Upper lobe of left lung (tissue), 6 donors: ENCODE measurements at regions not wholly inside any gene's neighbourhood (a gene's known extent, or its start where the extent isn't known, plus 50 kb on each side); places are given as distances from the start of the nearest gene placed in this dataset.

Experiments used
- ATAC-seq, 2 donors: fragments of 200-7000 bp; cut with Tn5 transposase; one replicate each; pipeline ENCODE4 v1.9.1; 2022; ENCODE audit warnings: mild to moderate bottlenecking in 2 of 2, moderate library complexity in 2 of 2; ENCODE audit not compliant: low FRiP score in 2 of 2
- DNase-seq, 2 donors: peaks; one replicate each; pipeline ENCODE4 v3.0.0-alpha.2; 2019 to 2020
- H3K27ac ChIP-seq, 4 donors: fragments of 200-600 bp; sonication (generic); one replicate each; pipeline ENCODE4 v1.5.1; 2016 to 2019
- H3K27me3 ChIP-seq, 4 donors: fragments of 200-600 bp; sonication (generic); one replicate each; pipeline ENCODE4 v1.5.1; 2017 to 2019
- H3K36me3 ChIP-seq, 4 donors: fragments of 200-600 bp; sonication (generic); one replicate each; pipeline ENCODE4 v1.5.1; 2016 to 2019
- H3K4me1 ChIP-seq, 4 donors: fragments of 200-600 bp; sonication (generic); one replicate each; pipeline ENCODE4 v1.5.1; 2018 to 2019
- H3K4me3 ChIP-seq, 4 donors: fragments of 200-600 bp; sonication (generic); one replicate each; pipeline ENCODE4 v1.5.1; 2017 to 2019; ENCODE audit warnings: mild to moderate bottlenecking in 2 of 4, moderate library complexity in 1 of 4
- H3K9me3 ChIP-seq, 4 donors: fragments of 200-600 bp; sonication (generic); one replicate each; pipeline ENCODE4 v1.5.1; 2018 to 2019
- CTCF ChIP-seq, 6 experiments: fragments of 450-650 bp in 4 of 6; fragments of 200-600 bp in 2 of 6; sonication (generic) in 2 of 6; IDR thresholded peaks; one replicate each; pipeline ENCODE4 v1.5.1; 2016 to 2019; ENCODE audit warnings: antibody characterized with exemption in 6 of 6
- EP300 ChIP-seq, 4 donors: sonication (generic); formaldehyde crosslinking; IDR thresholded peaks; one replicate each; pipeline ENCODE4 v1.5.1; 2017; ENCODE audit warnings: antibody characterized with exemption in 4 of 4, control low read depth in 2 of 4
- POLR2A ChIP-seq, 4 donors: fragments of 450-650 bp; IDR thresholded peaks; one replicate each; pipeline ENCODE4 v1.5.1; 2016 to 2017; ENCODE audit warnings: antibody characterized with exemption in 4 of 4, mild to moderate bottlenecking in 2 of 4
- POLR2AphosphoS5 ChIP-seq, 2 donors: sonication (generic); formaldehyde crosslinking; IDR thresholded peaks; one replicate each; pipeline ENCODE4 v1.5.1; 2017; ENCODE audit warnings: antibody characterized with exemption in 2 of 2
- WGBS, 2 donors: methylation state at CpG; one replicate each; pipeline ENCODE4 v1.1.5; 2017 to 2018; 5-methylcytosine and 5-hydroxymethylcytosine counted together
- donor health status: DM: no; HTN: no; CAD: no; lungs with moderate emphysema.
- donor health status: DM: no; HTN: yes; CAD: no; lungs with severe emphysema.

GRCh38 chr20:39311851-39312506 is 349.8 kb downstream of the DHX35 start:
- WGBS, 2 donors: 45 to 85% methylated on average over 1 of the region's 1 CpG
- Histone ChIP-seq H3K4me1 (peaks cover 0 to 4% (median 0%) of the 10 kb centered on the region in 4 donors), H3K36me3 (no peaks in the 10 kb centered on the region), H3K9me3 (peaks cover 0 to 5% (median 1%) of the 10 kb centered on the region in 4 donors), H3K27ac (no peak overlapping the region), H3K27me3 (no peaks in the 10 kb centered on the region), H3K4me3 (no peak overlapping the region)
- TF ChIP-seq CTCF (IDR thresholded peaks at IDR 0.05) (no peak), EP300 (IDR thresholded peaks at IDR 0.05) (no peak), POLR2AphosphoS5 (IDR thresholded peaks at IDR 0.05) (no peak), POLR2A (IDR thresholded peaks at IDR 0.05) (no peak)
- peak; percentile 24 to 32 for ATAC-seq
- no peak for DNase-seq

GRCh38 chr20:39310363-39310995 is 348.3 kb downstream of the DHX35 start:
- 54 to 62% methylated on average over 7 to 9 of the region's 9 CpGs for WGBS, 2 donors
- DNase-seq (peak in 1 of 2 donors; percentile 27), ATAC-seq (no peak)
- no peak overlapping the region for H3K27ac ChIP-seq
- H3K36me3 ChIP-seq: no peaks in the 10 kb centered on the region
- peaks cover 0 to 5% (median 1%) of the 10 kb centered on the region in 4 donors for H3K9me3 ChIP-seq
- H3K27me3 ChIP-seq: no peaks in the 10 kb centered on the region
- TF ChIP-seq EP300 (IDR thresholded peaks at IDR 0.05) (no peak), POLR2A (IDR thresholded peaks at IDR 0.05) (no peak), CTCF (IDR thresholded peaks at IDR 0.05) (no peak), POLR2AphosphoS5 (IDR thresholded peaks at IDR 0.05) (peak in 1 of 2 donors; percentile 25)
- peaks cover 0 to 4% (median 0%) of the 10 kb centered on the region in 4 donors for H3K4me1 ChIP-seq
- no peak overlapping the region for H3K4me3 ChIP-seq

- no peak for TF ChIP-seq EP300 (IDR thresholded peaks at IDR 0.05)
- no peak for TF ChIP-seq POLR2AphosphoS5 (IDR thresholded peaks at IDR 0.05)
- TF ChIP-seq CTCF (IDR thresholded peaks at IDR 0.05): no peak
- TF ChIP-seq POLR2A (IDR thresholded peaks at IDR 0.05): no peak
- H3K4me3 ChIP-seq: no peak overlapping the region
- no peaks in the 10 kb centered on the region for H3K36me3 ChIP-seq
- H3K27me3 ChIP-seq: no peaks in the 10 kb centered on the region
- no peak for ATAC-seq
- peaks cover 0 to 5% (median 1%) of the 10 kb centered on the region in 4 donors for H3K9me3 ChIP-seq
- no peak overlapping the region for H3K27ac ChIP-seq
- DNase-seq: no peak
- H3K4me1 ChIP-seq: peaks cover 0 to 4% (median 0%) of the 10 kb centered on the region in 4 donors
These were observed 347.3 kb downstream of the DHX35 start for GRCh38 chr20:39309458-39309857.

- H3K4me3 ChIP-seq: no peak overlapping the region
- no peak for TF ChIP-seq POLR2AphosphoS5 (IDR thresholded peaks at IDR 0.05)
- no peak for TF ChIP-seq CTCF (IDR thresholded peaks at IDR 0.05)
- no peak for TF ChIP-seq EP300 (IDR thresholded peaks at IDR 0.05)
- no peak for TF ChIP-seq POLR2A (IDR thresholded peaks at IDR 0.05)
- ATAC-seq (no peak), DNase-seq (no peak)
- no peaks in the 10 kb centered on the region for H3K9me3 ChIP-seq
- no peaks in the 10 kb centered on the region for H3K36me3 ChIP-seq
- H3K4me1 ChIP-seq: peaks cover 0 to 8% (median 4%) of the 10 kb centered on the region in 4 donors
- 84 to 91% methylated on average over 4 of the region's 4 CpGs for WGBS, 2 donors
- no peak overlapping the region for H3K27ac ChIP-seq
- no peaks in the 10 kb centered on the region for H3K27me3 ChIP-seq
These were observed 340.2 kb downstream of the DHX35 start for GRCh38 chr20:39302312-39302711.
